Adrenal gland (tissue), 5 donors: ENCODE measurements at regions not wholly inside any gene's neighbourhood (a gene's known extent, or its start where the extent isn't known, plus 50 kb on each side); places are given as distances from the start of the nearest gene placed in this dataset.

Experiments used
- CTCF ChIP-seq, 6 experiments: fragments of 450-650 bp in 4 of 6; fragments of 200-600 bp in 2 of 6; sonication (generic) in 1 of 6; IDR thresholded peaks; 1 replicate in 5 of 6; 2 replicates in 1 of 6; pipeline versions ENCODE4 v1.5.1 to v1.8.0; 2016 to 2021; ENCODE audit warnings: antibody characterized with exemption in 6 of 6, mild to moderate bottlenecking in 2 of 6, moderate library complexity in 1 of 6
- POLR2A ChIP-seq, 2 donors: fragments of 450-650 bp; IDR thresholded peaks; one replicate each; pipeline ENCODE4 v1.6.1; 2017; ENCODE audit warnings: antibody characterized with exemption in 2 of 2, mild to moderate bottlenecking in 2 of 2, moderate library complexity in 1 of 2
- donor health status: DM: no; HTN: no; CAD: no.

GRCh38 chr17:79220713-79221291 lies 146.2 kb downstream of the ENGASE start:
- no peak for TF ChIP-seq CTCF (IDR thresholded peaks at IDR 0.05)
- no peak for TF ChIP-seq POLR2A (IDR thresholded peaks at IDR 0.05)
